ENCODE measurements at regions not wholly inside any gene's neighbourhood (a gene's known extent, or its start where the extent isn't known, plus 50 kb on each side); places are given as distances from the start of the nearest gene placed in this dataset.

DNA sequence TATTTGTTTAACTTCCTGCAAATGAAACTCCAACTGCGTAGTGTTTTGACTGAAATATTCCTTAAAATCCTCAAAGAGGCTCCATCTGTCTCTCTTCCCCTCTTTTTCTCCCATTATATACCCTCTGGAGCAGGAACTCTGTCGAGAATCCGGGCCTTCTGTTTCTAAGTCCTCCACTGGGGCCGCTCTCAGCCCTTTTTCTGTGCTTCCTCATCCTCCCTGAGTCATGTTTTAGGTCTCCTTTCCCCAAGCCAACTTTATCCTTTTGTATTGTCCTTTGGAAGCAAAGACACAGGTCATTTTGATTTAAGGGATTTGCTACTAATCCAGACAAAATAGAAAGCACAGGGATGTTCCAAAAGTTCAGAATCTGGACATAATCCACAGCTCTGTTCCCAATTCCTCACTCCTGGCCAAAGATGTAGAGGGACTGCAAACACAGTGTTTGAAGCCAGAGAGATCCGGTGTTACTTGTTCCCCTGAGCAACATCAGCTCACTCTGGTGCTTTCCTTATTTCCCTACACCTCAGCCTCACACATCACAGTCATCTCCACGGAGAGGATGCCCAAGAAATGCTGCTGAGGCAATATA, 131.0 kb upstream of the KLF3 start:
- TF ChIP-seq, protein P1, sequence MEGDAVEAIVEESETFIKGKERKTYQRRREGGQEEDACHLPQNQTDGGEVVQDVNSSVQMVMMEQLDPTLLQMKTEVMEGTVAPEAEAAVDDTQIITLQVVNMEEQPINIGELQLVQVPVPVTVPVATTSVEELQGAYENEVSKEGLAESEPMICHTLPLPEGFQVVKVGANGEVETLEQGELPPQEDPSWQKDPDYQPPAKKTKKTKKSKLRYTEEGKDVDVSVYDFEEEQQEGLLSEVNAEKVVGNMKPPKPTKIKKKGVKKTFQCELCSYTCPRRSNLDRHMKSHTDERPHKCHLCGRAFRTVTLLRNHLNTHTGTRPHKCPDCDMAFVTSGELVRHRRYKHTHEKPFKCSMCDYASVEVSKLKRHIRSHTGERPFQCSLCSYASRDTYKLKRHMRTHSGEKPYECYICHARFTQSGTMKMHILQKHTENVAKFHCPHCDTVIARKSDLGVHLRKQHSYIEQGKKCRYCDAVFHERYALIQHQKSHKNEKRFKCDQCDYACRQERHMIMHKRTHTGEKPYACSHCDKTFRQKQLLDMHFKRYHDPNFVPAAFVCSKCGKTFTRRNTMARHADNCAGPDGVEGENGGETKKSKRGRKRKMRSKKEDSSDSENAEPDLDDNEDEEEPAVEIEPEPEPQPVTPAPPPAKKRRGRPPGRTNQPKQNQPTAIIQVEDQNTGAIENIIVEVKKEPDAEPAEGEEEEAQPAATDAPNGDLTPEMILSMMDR (IDR thresholded peaks at IDR 0.05) = no peak
- TF ChIP-seq POLR2A (IDR thresholded peaks at IDR 0.05) = no peak
